GM18502 (cell line): ENCODE measurements at regions not wholly inside any gene's neighbourhood (a gene's known extent, or its start where the extent isn't known, plus 50 kb on each side); places are given as distances from the start of the nearest gene placed in this dataset.
"Not testable (repeated sequence)": the region's sequence is repeated elsewhere in the genome, so short reads cannot be mapped to it uniquely, and the experiment has no call there.

Experiments
- ATAC-seq: cut with Tn5 transposase; IDR thresholded peaks from one replicate; pipeline ENCODE4 v1.9.1; 2021; ENCODE audit warnings: mild to moderate bottlenecking; ENCODE audit not compliant: unreplicated experiment, poor library complexity

- ATAC-seq, result no peak
These were observed 452.7 kb downstream of the TMEM114 start for GRCh38 chr16:8137606-8138005.

- ATAC-seq, result no peak
These were observed 460.1 kb downstream of the TMEM114 start for GRCh38 chr16:8130197-8130596.

- ATAC-seq, result no peak
These were observed 463.2 kb downstream of the TMEM114 start for GRCh38 chr16:8127070-8127469.

DNA sequence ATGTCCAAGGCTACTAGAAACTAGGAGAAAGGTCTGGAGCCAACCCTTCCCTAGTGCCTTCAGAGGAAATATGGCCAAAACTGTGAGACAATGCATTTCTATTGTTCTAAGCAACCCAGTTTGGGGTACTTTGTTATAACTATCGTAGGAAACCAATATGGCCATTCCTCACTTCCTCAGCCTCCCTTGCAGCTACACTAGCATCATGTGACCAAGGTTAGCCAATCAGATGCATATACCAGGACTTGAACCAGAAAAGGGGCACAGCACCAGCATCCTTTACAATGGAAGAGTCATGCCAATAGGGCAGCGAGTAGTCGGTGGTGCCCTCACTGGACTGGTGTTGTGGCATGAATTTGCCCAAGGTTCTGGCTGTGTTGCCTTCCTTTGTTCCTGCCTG is 464.0 kb downstream of the TMEM114 start:
- ATAC-seq, result no peak

DNA sequence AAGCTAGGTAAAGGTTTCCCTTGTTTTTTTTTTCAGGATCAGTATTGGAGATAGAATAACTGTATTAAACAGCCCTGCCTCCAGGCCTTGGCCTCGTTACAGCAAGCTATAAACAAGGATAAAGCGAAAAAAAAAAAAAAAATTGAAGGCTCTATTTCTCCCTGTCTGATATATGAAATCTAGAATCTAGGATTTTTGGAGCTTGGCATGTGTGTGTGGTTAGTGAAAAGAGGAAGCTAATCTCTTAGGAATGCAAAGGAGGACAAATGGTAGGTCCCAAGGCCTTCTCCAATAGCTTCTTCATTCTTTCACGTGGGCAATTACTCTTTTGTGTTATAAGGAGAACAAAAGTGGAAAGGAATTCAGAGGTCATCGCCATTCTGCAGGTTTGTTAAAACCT is 470.3 kb downstream of the TMEM114 start:
- no peak for ATAC-seq

DNA sequence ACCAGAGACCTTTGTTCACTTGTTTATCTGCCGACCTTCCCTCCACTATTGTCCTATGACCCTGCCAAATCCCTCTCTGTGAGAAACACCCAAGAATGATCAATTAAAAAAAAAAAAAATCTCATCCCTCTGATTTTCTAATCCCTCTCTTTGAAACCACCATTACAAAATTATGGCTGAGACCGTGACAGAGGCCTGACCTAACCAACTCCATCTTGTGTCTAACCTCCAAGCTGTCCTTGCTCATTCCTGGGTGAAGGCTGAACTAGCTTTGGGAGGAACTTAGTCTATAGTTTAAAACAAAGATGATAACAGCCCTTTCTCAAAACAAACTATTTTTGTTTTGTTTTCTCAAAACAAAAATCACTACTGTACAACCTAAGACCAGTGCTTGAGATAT is 474.5 kb downstream of the TMEM114 start:
- ATAC-seq, result no peak

GRCh38 chr16:8114941-8115340 is 475.4 kb downstream of the TMEM114 start:
- ATAC-seq, result not testable (repeated sequence)

DNA sequence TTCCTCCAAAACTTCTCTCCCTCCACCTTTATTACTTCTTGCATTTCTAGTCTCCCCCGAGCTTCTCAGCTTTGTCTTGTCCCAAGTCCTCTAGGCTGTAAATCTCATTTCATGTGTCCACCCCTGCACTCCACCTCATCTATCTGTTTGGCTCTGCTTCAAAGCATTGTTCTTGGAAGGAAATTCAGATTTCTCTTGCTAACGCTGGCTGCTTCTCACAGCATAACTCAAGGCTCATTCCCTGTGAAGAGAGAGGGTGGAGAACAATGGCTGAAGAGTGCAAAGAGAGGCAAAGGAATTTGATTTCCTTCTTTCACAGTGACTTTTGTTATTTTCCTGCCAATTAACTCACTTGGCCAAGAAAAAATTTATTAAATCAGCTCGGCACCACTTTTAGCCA is 476.5 kb downstream of the TMEM114 start:
- no peak for ATAC-seq

GRCh38 chr16:8110572-8111514 is 479.5 kb downstream of the TMEM114 start:
- ATAC-seq, result no peak

- ATAC-seq, result no peak
These were observed 480.6 kb downstream of the TMEM114 start for GRCh38 chr16:8109510-8110369.

DNA sequence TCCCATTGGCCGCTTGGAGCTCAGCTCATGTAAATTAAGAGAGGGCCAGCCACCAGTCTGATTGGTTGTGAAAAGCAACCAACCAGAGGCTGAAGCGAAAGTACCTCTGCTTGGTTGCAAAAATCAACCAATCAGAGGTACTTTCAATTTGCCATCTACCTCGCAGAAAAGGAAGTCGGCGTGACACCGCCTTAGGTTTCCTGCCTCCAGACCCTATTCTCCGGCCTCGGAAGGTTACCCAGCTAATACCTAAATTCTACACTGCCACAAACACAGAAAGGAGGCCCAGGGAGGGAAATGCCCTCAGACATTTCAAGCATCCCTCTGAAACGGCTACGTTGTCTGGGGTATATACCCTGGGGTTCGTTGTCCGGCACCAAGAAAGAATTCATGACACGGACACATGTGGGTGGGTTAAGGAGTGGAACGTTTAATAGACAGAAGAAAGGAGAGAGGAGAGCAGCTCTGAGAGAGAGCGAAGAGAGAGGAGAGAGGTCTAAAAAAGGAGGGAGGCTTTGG is 481.3 kb downstream of the TMEM114 start:
- no peak for ATAC-seq

DNA sequence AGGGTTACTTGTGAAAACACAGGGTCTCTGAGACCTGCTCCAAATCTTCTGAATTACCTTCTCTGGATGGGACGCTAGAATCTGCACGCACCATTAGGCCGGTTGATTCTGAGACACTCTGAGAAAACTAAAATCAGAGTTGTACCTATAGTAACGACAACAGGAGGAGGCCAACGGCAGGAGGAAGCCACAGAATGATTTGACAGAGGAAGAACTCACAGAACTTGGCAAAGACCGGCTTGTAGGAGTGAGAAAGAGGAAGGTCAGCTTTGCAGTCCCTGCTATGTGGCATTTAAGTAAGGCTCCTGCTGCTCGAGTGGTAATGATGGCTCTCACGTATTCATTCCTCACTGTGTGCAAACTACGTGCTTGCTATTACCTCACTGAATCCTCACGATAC is 483.0 kb downstream of the TMEM114 start:
- no peak for ATAC-seq

- ATAC-seq, result no peak
These were observed 486.5 kb downstream of the TMEM114 start for GRCh38 chr16:8103649-8104289.

DNA sequence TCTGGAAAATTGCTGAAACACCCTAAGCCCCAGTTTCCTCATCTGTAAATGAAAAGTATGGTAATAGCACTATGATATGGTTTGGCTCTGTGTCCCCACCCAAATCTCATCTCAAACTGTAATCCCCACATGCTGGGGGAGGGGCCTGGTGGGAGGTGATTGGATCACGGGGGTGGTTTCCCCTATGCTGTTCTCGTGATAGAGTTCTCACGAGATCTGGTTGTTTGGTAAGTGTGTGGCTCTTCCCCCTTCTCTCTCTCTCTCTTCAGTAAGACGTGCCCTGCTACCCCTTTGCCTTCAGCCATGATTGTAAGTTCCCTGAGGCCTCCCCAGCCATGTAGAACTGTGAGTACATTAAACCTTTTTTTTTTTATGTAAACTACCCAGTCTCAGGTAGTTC is 490.7 kb downstream of the TMEM114 start:
- ATAC-seq, result no peak

GRCh38 chr16:8098947-8099512 is 491.3 kb downstream of the TMEM114 start:
- ATAC-seq, result no peak

DNA sequence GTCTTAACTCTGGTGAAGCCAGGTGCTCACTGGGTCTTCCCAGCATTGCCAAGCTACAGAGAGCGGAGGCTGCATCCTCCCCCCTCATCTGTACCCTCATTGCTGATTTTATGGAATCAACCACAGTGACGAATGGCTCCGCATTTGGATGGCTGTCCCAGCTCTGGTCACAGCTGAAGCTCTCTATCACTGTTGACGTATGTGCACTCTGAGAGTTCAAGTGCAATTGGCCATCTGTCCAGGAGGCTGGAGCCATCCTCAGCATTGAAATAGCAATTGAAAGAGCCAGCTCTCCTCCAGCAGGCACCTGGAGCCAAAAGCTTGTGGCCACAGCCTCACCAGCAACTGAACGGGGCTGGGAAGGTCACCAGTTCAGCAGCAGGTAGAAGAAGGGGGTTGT is 494.1 kb downstream of the TMEM114 start:
- no peak for ATAC-seq

GRCh38 chr16:8094696-8095095 is 495.6 kb downstream of the TMEM114 start:
- ATAC-seq, result no peak

DNA sequence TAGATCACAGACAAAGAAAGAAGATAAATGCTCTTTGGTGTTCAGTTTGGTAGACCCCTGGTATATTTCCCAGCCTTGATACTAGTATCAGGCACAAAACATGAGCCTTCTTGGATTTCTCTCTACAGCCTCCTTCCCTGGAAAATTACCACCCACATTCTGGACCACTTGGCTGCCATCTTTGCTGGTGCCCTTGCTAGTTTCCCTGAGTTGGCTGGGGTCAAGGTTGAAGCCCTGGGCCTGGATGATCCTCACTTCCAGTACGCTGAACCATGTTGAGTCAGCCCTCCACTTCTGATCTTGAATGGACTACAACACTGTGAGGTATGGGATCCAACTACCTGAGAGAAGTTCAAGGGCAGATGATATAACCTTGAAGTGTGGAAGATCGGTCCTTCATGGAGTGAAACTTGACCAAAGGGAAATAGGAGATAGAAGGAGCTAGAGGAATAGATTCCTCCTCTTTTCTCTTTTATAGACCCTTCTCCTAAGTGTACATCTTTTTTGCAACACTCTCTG is 501.4 kb downstream of the TMEM114 start:
- ATAC-seq, result no peak

- no peak for ATAC-seq
These were observed 502.6 kb downstream of the TMEM114 start for GRCh38 chr16:8087597-8088289.
